Upper lobe of left lung (tissue), 6 donors: ENCODE measurements at regions not wholly inside any gene's neighbourhood (a gene's known extent, or its start where the extent isn't known, plus 50 kb on each side); places are given as distances from the start of the nearest gene placed in this dataset.

ENCODE experiments used
- ATAC-seq, 2 donors: fragments of 200-7000 bp; cut with Tn5 transposase; one replicate each; pipeline ENCODE4 v1.9.1; 2022; ENCODE audit warnings: mild to moderate bottlenecking in 2 of 2, moderate library complexity in 2 of 2; ENCODE audit not compliant: low FRiP score in 2 of 2
- DNase-seq, 2 donors: peaks; one replicate each; pipeline ENCODE4 v3.0.0-alpha.2; 2019 to 2020
- H3K27ac ChIP-seq, 4 donors: fragments of 200-600 bp; sonication (generic); one replicate each; pipeline ENCODE4 v1.5.1; 2016 to 2019
- H3K27me3 ChIP-seq, 4 donors: fragments of 200-600 bp; sonication (generic); one replicate each; pipeline ENCODE4 v1.5.1; 2017 to 2019
- H3K36me3 ChIP-seq, 4 donors: fragments of 200-600 bp; sonication (generic); one replicate each; pipeline ENCODE4 v1.5.1; 2016 to 2019
- H3K4me1 ChIP-seq, 4 donors: fragments of 200-600 bp; sonication (generic); one replicate each; pipeline ENCODE4 v1.5.1; 2018 to 2019
- H3K4me3 ChIP-seq, 4 donors: fragments of 200-600 bp; sonication (generic); one replicate each; pipeline ENCODE4 v1.5.1; 2017 to 2019; ENCODE audit warnings: mild to moderate bottlenecking in 2 of 4, moderate library complexity in 1 of 4
- H3K9me3 ChIP-seq, 4 donors: fragments of 200-600 bp; sonication (generic); one replicate each; pipeline ENCODE4 v1.5.1; 2018 to 2019
- EP300 ChIP-seq, 4 donors: sonication (generic); formaldehyde crosslinking; IDR thresholded peaks; one replicate each; pipeline ENCODE4 v1.5.1; 2017; ENCODE audit warnings: antibody characterized with exemption in 4 of 4, control low read depth in 2 of 4
- POLR2A ChIP-seq, 4 donors: fragments of 450-650 bp; IDR thresholded peaks; one replicate each; pipeline ENCODE4 v1.5.1; 2016 to 2017; ENCODE audit warnings: antibody characterized with exemption in 4 of 4, mild to moderate bottlenecking in 2 of 4
- POLR2AphosphoS5 ChIP-seq, 2 donors: sonication (generic); formaldehyde crosslinking; IDR thresholded peaks; one replicate each; pipeline ENCODE4 v1.5.1; 2017; ENCODE audit warnings: antibody characterized with exemption in 2 of 2
- WGBS, 2 donors: methylation state at CpG; one replicate each; pipeline ENCODE4 v1.1.5; 2017 to 2018; 5-methylcytosine and 5-hydroxymethylcytosine counted together
- TF ChIP-seq, protein P1 (sequence below), 6 experiments: fragments of 450-650 bp in 4 of 6; fragments of 200-600 bp in 2 of 6; sonication (generic) in 2 of 6; IDR thresholded peaks; one replicate each; pipeline ENCODE4 v1.5.1; 2016 to 2019; ENCODE audit warnings: antibody characterized with exemption in 6 of 6
- donor health status: DM: no; HTN: no; CAD: no; lungs with moderate emphysema.
- donor health status: DM: no; HTN: yes; CAD: no; lungs with severe emphysema.

DNA sequence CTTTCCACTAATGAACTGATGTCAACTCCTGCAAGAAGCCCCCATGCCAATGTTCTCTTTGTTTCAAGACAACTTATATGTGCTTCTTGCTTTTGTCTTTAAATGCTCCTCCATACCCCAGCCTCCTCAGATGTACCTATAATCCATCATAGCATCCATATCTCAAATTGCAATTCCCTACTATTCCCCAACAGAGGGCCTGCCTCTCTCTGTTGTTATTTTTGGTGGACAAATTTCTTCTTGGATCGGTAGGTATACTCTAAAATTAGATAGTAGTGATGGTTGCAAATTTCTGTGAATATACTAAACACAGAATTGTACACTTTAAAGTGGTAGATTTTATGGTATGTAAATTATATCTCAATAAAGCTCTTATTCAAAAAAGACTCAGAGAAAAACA lies 820.1 kb downstream of the METTL4 start:
- Histone ChIP-seq H3K27me3 (no peaks in the 10 kb centered on the region), H3K4me1 (no peaks in the 10 kb centered on the region), H3K9me3 (no peaks in the 10 kb centered on the region), H3K4me3 (no peak overlapping the region), H3K36me3 (no peaks in the 10 kb centered on the region), H3K27ac (no peak overlapping the region)
- no peak for DNase-seq
- no peak for ATAC-seq
- 67% methylated on average over 1 of the region's 1 CpG for WGBS, 2 donors
- TF ChIP-seq POLR2AphosphoS5 (IDR thresholded peaks at IDR 0.05) (no peak), POLR2A (IDR thresholded peaks at IDR 0.05) (no peak), EP300 (IDR thresholded peaks at IDR 0.05) (no peak)
- TF ChIP-seq, protein P1, sequence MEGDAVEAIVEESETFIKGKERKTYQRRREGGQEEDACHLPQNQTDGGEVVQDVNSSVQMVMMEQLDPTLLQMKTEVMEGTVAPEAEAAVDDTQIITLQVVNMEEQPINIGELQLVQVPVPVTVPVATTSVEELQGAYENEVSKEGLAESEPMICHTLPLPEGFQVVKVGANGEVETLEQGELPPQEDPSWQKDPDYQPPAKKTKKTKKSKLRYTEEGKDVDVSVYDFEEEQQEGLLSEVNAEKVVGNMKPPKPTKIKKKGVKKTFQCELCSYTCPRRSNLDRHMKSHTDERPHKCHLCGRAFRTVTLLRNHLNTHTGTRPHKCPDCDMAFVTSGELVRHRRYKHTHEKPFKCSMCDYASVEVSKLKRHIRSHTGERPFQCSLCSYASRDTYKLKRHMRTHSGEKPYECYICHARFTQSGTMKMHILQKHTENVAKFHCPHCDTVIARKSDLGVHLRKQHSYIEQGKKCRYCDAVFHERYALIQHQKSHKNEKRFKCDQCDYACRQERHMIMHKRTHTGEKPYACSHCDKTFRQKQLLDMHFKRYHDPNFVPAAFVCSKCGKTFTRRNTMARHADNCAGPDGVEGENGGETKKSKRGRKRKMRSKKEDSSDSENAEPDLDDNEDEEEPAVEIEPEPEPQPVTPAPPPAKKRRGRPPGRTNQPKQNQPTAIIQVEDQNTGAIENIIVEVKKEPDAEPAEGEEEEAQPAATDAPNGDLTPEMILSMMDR (IDR thresholded peaks at IDR 0.05): no peak

DNA sequence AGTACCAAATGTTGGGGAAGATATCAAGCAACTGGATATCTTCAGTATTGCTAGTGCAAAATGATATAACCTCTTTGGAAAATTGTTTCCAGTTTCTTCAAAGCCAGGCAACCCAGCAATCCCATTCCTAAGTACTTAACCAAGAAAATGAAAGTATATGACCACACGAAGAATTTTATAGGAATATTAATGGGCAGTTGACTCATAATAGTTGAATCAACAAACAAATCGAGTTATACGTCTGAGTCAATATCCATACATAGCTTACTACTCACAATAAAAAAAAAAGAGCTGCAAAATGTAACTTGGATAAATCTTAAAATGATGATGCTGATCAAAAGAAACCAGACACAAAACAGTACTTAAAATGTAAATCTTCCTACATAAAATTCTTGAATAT lies 810.4 kb downstream of the METTL4 start:
- 78 to 85% methylated on average over 3 of the region's 3 CpGs for WGBS, 2 donors
- no peak overlapping the region for H3K27ac ChIP-seq
- TF ChIP-seq EP300 (IDR thresholded peaks at IDR 0.05) (no peak), POLR2A (IDR thresholded peaks at IDR 0.05) (no peak)

DNA sequence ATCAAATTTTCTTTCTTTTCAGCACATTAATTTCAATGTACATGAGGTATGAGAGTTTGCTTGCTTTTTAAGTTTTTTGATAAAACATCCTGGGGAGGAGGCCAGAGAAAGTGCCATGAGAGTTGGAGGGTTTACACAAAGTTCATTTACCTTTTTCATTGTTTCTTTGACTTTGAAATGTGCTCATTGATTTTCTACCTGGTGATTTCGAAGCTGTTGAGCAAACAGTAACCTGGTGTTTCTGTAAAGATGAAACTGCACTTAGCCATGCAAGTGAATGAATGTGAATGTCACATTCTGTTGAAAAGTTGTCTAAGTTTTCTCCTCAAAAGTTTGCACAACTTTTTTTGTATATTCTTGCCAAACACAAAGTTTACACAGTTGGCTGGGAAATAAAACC lies 797.0 kb downstream of the METTL4 start:
- DNase-seq: no peak
- no peak overlapping the region for H3K4me3 ChIP-seq
- TF ChIP-seq, protein P1 (IDR thresholded peaks at IDR 0.05): no peak
- no peak for TF ChIP-seq POLR2AphosphoS5 (IDR thresholded peaks at IDR 0.05)
- TF ChIP-seq POLR2A (IDR thresholded peaks at IDR 0.05): no peak
- TF ChIP-seq EP300 (IDR thresholded peaks at IDR 0.05): no peak
- no peaks in the 10 kb centered on the region for H3K9me3 ChIP-seq
- no peak for ATAC-seq
- H3K36me3 ChIP-seq: no peaks in the 10 kb centered on the region
- no peaks in the 10 kb centered on the region for H3K4me1 ChIP-seq
- no peaks in the 10 kb centered on the region for H3K27me3 ChIP-seq
- 50 to 62% methylated on average over 1 of the region's 1 CpG for WGBS, 2 donors
- no peak overlapping the region for H3K27ac ChIP-seq

More for the DNA sequence above, 810.4 kb downstream of the METTL4 start:
- DNase-seq (no peak), ATAC-seq (no peak)
- Histone ChIP-seq H3K4me1 (no peaks in the 10 kb centered on the region), H3K9me3 (no peaks in the 10 kb centered on the region), H3K4me3 (no peak overlapping the region), H3K27me3 (no peaks in the 10 kb centered on the region), H3K36me3 (no peaks in the 10 kb centered on the region)

DNA sequence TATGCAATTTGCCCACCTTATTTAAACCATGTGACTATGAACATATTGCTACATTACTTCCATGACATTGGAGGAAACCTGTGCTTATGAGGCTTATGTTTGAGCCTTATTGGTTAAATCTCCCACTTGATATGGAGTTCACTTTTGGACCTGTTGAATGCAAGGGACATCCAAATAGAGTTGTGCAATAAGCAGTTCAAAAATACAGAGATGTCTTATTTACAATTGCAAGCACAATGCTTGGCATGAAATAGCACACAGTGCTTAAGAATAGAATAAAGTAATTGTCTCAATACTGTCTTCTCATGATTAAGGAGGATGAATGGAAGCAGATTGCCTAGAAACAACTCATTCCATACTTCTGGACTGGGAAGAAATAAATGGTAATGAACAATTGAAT lies 793.5 kb downstream of the METTL4 start:
- no peak for TF ChIP-seq POLR2A (IDR thresholded peaks at IDR 0.05)
- TF ChIP-seq, protein P1 (IDR thresholded peaks at IDR 0.05): no peak
- no peak for TF ChIP-seq POLR2AphosphoS5 (IDR thresholded peaks at IDR 0.05)
- TF ChIP-seq EP300 (IDR thresholded peaks at IDR 0.05): no peak
- H3K27me3 ChIP-seq: no peaks in the 10 kb centered on the region
- ATAC-seq (no peak), DNase-seq (no peak)
- no peaks in the 10 kb centered on the region for H3K36me3 ChIP-seq
- H3K4me1 ChIP-seq: no peaks in the 10 kb centered on the region
- no peak overlapping the region for H3K4me3 ChIP-seq
- no peak overlapping the region for H3K27ac ChIP-seq
- H3K9me3 ChIP-seq: no peaks in the 10 kb centered on the region

DNA sequence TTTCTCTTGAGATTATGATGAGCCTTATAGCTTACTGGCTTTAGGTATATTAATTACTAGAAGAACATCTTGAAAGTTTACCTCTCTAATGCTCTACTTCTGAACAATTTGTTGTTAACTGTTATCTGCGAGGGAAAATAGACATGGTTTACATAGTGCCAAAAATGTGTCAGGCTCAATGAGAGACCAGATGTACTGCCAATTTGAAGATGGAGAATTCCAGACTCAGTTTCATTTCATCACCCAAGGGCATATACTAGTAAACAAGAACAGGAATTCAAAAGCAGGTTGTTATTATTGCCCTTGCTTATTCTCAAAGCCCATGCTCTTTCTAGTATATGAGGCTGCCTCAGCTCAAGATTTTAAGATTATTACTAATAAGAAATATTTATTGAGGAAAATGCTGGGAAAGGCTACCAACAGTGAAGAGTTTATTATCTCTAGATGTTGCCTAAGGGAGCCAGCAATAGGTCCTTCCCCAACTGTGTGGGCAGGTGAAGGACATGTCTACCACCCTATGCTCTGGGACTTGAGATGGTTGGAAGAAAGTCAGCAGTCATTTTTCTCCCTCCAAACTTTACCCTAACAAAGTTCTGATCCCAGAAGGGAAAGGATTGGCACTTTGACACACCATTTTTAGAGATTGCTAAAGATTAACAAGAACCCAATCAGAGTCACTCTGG lies 792.7 kb downstream of the METTL4 start:
- no peak for TF ChIP-seq POLR2A (IDR thresholded peaks at IDR 0.05)
- no peaks in the 10 kb centered on the region for H3K27me3 ChIP-seq

DNA sequence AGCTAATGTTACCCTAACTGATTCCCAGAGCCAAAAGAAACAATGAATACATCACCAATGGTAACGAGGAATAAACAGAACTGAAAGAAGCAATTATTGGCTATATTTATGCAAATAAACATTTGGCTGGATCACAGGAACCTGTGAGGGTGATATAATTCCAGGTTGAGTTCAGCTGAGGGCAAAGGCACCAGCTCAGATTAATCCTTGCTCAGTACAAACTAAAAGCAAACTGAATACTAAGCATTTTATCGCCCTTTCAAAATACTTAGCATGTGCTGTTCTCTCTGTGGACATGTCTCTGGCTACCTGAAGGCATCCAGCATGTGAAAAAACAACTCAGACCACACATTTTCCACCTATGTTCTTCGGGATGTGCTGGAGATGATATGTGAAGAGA lies 791.7 kb downstream of the METTL4 start:
- 72 to 83% methylated on average over 3 of the region's 3 CpGs for WGBS, 2 donors
- H3K9me3 ChIP-seq: no peaks in the 10 kb centered on the region
- H3K27me3 ChIP-seq: no peaks in the 10 kb centered on the region
- H3K36me3 ChIP-seq: no peaks in the 10 kb centered on the region
- ATAC-seq (no peak), DNase-seq (no peak)
- H3K4me3 ChIP-seq: no peak overlapping the region
- no peak overlapping the region for H3K27ac ChIP-seq
- H3K4me1 ChIP-seq: no peaks in the 10 kb centered on the region
- TF ChIP-seq EP300 (IDR thresholded peaks at IDR 0.05): no peak
- no peak for TF ChIP-seq POLR2AphosphoS5 (IDR thresholded peaks at IDR 0.05)
- no peak for TF ChIP-seq POLR2A (IDR thresholded peaks at IDR 0.05)
- TF ChIP-seq, protein P1 (IDR thresholded peaks at IDR 0.05): no peak

More for the DNA sequence above, 792.7 kb downstream of the METTL4 start:
- H3K4me3 ChIP-seq: no peak overlapping the region
- WGBS, 2 donors: 79 to 80% methylated on average over 1 of the region's 1 CpG
- H3K4me1 ChIP-seq: no peaks in the 10 kb centered on the region
- DNase-seq: no peak
- no peak for ATAC-seq
- H3K27ac ChIP-seq: no peak overlapping the region
- H3K9me3 ChIP-seq: no peaks in the 10 kb centered on the region
- H3K36me3 ChIP-seq: no peaks in the 10 kb centered on the region
